ENCODE measurements at regions not wholly inside any gene's neighbourhood (a gene's known extent, or its start where the extent isn't known, plus 50 kb on each side); places are given as distances from the start of the nearest gene placed in this dataset.
"Not testable (repeated sequence)": the region's sequence is repeated elsewhere in the genome, so short reads cannot be mapped to it uniquely, and the experiment has no call there.

- peaks cover 5% of the 10 kb centered on the region; the same call in 1 of the 2 replicates for H3K4me1 ChIP-seq (ENCODE audit: insufficient read depth, low read length)
- no peaks in the 10 kb centered on the region for H3K36me3 ChIP-seq (ENCODE audit: insufficient read depth, low read length)
- no peaks in the 10 kb centered on the region for H3K9me3 ChIP-seq (ENCODE audit: control insufficient read depth, insufficient read depth, low read length)
- H3K9ac ChIP-seq (ENCODE audit: low read depth, low read length): no peak overlapping the region
Measured at GRCh38 chr20:40866056-40866455, 162.6 kb upstream of the TOP1 start.

DNA sequence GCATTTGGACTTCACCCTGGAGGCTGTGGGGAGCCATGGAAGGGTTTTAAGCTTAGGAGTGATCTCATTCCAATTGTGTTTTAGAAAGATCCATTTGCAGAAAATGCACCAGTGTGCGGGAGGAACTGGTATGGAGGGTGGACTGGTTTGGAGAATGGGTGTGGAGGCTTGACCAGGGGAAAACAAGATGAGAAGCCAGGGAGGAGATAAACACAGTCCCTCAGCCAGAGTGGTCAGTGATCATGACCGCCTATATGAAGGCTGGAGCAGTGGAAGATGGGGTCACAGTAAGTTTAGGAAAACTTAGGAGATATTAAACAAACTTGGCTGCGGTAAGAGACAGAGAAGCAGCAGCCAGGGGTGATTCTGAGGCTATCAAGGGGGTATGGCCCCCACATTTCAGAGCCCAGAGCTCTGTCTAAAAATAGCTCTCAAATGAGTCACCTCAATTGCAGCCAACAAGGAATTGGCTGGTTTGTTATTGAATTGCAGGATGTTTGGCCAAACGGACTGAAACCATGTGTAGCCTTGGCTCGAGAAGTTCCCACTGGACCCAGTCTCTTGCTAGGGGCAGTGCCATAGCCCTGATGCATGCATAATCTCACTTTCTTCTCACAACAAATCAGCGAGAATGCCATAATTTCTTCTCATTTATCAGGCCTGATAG is 159.9 kb upstream of the TOP1 start:
- no peaks in the 10 kb centered on the region; the same call in 1 of the 2 replicates for H3K9me3 ChIP-seq (ENCODE audit: control insufficient read depth, insufficient read depth, low read length)
- H3K36me3 ChIP-seq (ENCODE audit: insufficient read depth, low read length): no peaks in the 10 kb centered on the region
- no peak overlapping the region for H3K9ac ChIP-seq (ENCODE audit: low read depth, low read length)
- peaks cover 5% of the 10 kb centered on the region; the same call in 1 of the 2 replicates for H3K4me1 ChIP-seq (ENCODE audit: insufficient read depth, low read length)

DNA sequence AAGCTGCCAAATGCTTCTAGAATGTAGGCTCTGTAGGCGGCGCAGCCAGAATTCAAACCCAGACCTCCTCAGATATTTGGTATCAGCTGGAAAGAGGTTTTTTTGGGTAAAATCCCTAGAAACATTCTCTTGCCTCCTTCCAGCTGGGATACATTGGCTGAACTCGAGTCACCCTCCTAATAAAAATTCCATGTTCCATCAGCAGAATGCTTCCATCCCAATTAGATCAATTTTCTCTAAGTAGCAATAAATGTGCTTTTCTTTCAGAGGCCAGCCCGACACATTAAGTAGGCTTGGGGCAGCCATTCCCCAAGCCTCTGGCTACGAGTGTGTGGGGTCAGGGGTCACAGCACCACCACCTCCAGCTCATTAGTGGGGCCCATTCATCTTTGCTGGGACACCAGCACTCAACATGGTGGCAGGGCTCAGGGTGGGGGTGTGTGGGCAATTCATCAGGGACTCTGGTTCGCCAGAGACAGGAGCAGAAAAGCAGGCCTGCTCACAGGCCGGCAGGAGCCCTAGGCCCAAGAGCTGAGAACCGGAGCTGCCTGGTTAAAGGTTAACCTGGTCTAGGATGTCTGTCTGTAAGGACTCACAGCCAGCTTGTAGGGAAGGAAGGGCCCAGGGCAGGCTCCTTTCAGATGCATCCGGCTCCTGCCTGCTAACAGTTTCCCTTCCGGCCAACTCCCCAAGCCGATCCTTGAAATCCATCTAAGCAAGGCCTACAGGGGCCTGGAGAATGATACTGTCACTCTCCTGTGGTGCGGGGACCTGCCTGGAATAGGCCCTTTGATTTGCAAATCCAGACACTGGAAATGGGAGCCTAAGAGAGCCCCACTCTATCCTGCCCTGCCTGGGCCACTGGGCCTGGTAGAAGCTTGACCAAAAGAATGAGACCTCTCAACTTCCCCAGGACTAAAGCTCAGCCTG is 159.1 kb upstream of the TOP1 start:
- H3K9me3 ChIP-seq (ENCODE audit: control insufficient read depth, insufficient read depth, low read length): no peaks in the 10 kb centered on the region; the same call in 1 of the 2 replicates

DNA sequence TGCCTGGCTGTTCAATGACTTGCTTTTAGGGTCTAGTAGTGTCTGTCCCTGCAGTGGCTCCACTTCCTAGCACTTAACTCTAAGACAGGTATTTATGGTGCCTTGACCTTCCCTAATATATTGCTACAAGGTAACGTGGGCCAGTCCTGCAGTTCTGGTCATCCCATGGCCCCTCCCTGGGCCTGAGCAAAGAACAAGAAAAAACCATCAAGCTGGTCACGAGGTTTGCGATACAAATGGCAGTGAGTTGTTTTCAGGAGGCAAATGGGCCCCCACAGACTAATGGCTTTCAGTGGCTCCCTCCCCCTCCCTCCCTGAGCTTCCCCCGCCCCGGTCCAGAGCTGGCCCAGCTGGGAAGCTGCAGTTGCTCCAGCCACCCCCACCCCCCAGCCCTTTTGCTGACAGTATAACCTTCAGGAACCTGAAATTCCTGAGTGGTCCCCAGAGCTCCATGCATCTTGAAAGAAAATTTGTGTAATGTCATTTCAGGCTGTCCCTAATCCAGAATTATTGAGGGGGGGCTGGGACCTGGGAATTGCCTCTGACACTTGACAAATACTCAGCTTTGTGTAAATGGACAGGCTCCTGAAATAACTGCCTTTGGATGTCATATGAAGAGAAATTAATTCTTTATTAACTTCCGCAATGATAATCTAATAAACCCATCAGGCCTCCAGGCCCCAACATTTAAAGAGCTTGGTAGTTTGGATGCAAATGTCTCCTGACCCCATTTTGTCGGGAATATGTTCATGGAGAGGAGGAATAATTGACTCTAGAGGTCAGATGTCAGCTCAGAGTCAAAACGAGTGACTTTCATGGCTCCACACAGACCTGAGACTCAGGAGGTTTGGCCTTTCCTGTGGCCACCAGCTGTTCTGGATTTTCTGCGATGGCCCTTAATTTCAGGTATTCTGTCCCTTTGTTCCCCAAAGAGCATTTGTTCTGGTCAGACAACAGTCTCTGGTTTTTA is 153.2 kb upstream of the TOP1 start:
- Histone ChIP-seq H3K4me1 (ENCODE audit: insufficient read depth, low read length) (no peaks in the 10 kb centered on the region; the same call in 1 of the 2 replicates), H3K36me3 (ENCODE audit: insufficient read depth, low read length) (no peaks in the 10 kb centered on the region), H3K9me3 (ENCODE audit: control insufficient read depth, insufficient read depth, low read length) (no peaks in the 10 kb centered on the region; the same call in 1 of the 2 replicates), H3K9ac (ENCODE audit: low read depth, low read length) (no peak overlapping the region)

More for the DNA sequence above, 159.1 kb upstream of the TOP1 start:
- H3K9ac ChIP-seq (ENCODE audit: low read depth, low read length): no peak overlapping the region
- no peaks in the 10 kb centered on the region for H3K36me3 ChIP-seq (ENCODE audit: insufficient read depth, low read length)
- H3K4me1 ChIP-seq (ENCODE audit: insufficient read depth, low read length): peaks cover 5% of the 10 kb centered on the region; the same call in 1 of the 2 replicates

- not testable (repeated sequence) for H3K9ac ChIP-seq (ENCODE audit: low read depth, low read length); H3K36me3 ChIP-seq (ENCODE audit: insufficient read depth, low read length); H3K9me3 ChIP-seq (ENCODE audit: control insufficient read depth, insufficient read depth, low read length); H3K4me1 ChIP-seq (ENCODE audit: insufficient read depth, low read length)
Measured at GRCh38 chr20:40878099-40878498, 150.5 kb upstream of the TOP1 start.

DNA sequence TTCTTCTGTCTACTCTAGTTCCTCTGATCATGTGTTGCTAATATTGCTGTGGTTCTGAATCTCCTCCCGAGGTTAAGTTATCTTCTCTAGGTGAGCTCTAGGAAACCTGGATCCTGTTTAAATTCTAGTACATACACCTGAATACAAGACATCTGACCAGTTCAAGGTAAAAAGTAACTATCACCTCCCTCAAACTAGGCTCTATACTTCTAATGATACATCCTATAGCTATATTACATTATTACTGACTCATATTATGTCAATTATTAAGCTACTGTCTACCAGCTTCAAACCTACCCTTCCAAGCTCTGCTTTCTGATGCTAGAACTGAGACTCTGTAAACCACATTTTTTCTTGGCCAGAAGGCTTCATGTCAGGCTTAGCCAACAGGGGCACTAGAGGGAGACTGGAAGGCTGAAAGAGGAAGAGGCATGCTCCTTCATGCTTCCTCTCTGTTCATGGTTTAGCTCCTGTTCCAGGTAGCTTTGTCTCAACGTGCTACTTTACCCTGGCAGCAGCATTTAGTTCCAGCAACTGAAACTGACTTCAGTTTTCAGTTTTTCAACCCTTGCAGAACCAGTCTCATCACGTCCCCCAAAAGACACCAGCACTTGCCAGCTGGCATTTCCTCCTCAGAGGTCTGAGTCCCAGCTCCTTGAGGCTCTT is 148.4 kb upstream of the TOP1 start:
- H3K9me3 ChIP-seq (ENCODE audit: control insufficient read depth, insufficient read depth, low read length): no peaks in the 10 kb centered on the region
- no peaks in the 10 kb centered on the region for H3K36me3 ChIP-seq (ENCODE audit: insufficient read depth, low read length)
- no peaks in the 10 kb centered on the region; the same call in 1 of the 2 replicates for H3K4me1 ChIP-seq (ENCODE audit: insufficient read depth, low read length)
- no peak overlapping the region for H3K9ac ChIP-seq (ENCODE audit: low read depth, low read length)

DNA sequence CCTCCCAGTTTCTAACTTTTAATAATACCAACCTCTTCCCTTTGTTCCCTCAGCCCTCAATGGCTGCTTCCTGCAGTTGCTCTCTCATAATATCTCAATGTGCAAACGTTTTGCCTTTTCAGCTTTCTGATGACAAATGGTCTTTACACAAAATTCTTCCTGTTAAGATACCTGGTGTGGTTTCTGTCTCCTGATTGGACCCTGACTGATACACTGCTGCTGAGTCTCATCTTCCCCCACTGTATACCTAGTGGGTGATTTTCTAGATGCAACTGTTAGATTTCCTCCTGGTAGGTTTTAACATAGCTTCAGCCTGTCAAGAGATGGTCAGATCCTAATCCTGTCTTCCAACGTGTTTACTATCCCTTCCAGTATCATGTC is 147.9 kb upstream of the TOP1 start:
- H3K9me3 ChIP-seq (ENCODE audit: control insufficient read depth, insufficient read depth, low read length): no peaks in the 10 kb centered on the region
- no peak overlapping the region for H3K9ac ChIP-seq (ENCODE audit: low read depth, low read length)
- H3K4me1 ChIP-seq (ENCODE audit: insufficient read depth, low read length): no peaks in the 10 kb centered on the region; the same call in 1 of the 2 replicates
- H3K36me3 ChIP-seq (ENCODE audit: insufficient read depth, low read length): no peaks in the 10 kb centered on the region

GRCh38 chr20:40882152-40882551 is 146.5 kb upstream of the TOP1 start:
- Histone ChIP-seq H3K4me1 (ENCODE audit: insufficient read depth, low read length) (no peaks in the 10 kb centered on the region), H3K9me3 (ENCODE audit: control insufficient read depth, insufficient read depth, low read length) (no peaks in the 10 kb centered on the region), H3K36me3 (ENCODE audit: insufficient read depth, low read length) (no peaks in the 10 kb centered on the region), H3K9ac (ENCODE audit: low read depth, low read length) (no peak overlapping the region)

GRCh38 chr20:40883097-40883496 is 145.5 kb upstream of the TOP1 start:
- H3K36me3 ChIP-seq (ENCODE audit: insufficient read depth, low read length): no peaks in the 10 kb centered on the region
- no peaks in the 10 kb centered on the region for H3K4me1 ChIP-seq (ENCODE audit: insufficient read depth, low read length)
- H3K9me3 ChIP-seq (ENCODE audit: control insufficient read depth, insufficient read depth, low read length): no peaks in the 10 kb centered on the region
- no peak overlapping the region for H3K9ac ChIP-seq (ENCODE audit: low read depth, low read length)

DNA sequence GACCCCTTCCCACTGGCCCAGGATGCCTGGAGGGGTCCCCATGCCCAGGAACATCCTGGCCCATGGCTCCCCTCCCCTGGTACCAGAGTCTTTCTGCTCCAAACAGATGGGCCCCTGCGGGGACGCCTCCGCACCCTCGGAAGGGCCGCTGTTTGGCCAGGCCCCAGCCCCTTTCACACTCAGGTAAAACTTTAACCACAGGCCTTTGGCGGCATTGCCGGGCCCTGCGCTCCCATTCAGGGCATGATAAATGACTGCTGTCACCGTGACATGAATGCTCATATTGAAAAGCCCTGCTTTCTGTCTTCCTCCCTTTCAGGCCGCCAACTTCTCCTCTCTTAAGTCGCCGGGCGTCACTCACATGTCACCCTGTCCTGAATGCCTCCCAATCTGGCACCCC is 141.5 kb upstream of the TOP1 start:
- no peak overlapping the region for H3K9ac ChIP-seq (ENCODE audit: low read depth, low read length)
- no peaks in the 10 kb centered on the region for H3K36me3 ChIP-seq (ENCODE audit: insufficient read depth, low read length)
- no peaks in the 10 kb centered on the region for H3K9me3 ChIP-seq (ENCODE audit: control insufficient read depth, insufficient read depth, low read length)
- no peaks in the 10 kb centered on the region for H3K4me1 ChIP-seq (ENCODE audit: insufficient read depth, low read length)

- H3K9me3 ChIP-seq (ENCODE audit: control insufficient read depth, insufficient read depth, low read length); H3K9ac ChIP-seq (ENCODE audit: low read depth, low read length); H3K36me3 ChIP-seq (ENCODE audit: insufficient read depth, low read length); H3K4me1 ChIP-seq (ENCODE audit: insufficient read depth, low read length): not testable (repeated sequence)
Measured at GRCh38 chr20:40889266-40889665, 139.4 kb upstream of the TOP1 start.

DNA sequence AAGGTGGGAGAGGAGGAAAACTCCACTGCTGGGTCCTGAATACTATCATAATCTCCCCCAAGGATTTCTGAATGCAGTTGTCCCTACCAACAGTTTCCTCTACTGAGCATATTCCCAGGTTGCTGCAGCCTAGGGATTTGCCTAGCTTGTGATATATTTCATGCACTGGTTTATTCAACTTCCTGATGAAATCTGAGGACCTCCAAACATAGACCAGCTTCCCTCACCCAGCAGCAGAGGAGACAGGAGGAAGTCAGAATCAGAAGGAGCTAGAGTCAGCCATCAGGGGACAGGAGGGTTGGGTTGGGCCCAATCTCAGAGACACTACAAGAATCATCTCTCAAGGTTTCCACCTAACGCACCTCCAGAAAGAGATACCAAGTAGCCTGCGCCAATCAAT is 138.4 kb upstream of the TOP1 start:
- no peaks in the 10 kb centered on the region for H3K36me3 ChIP-seq (ENCODE audit: insufficient read depth, low read length)
- no peaks in the 10 kb centered on the region for H3K4me1 ChIP-seq (ENCODE audit: insufficient read depth, low read length)
- H3K9ac ChIP-seq (ENCODE audit: low read depth, low read length): no peak overlapping the region
- no peaks in the 10 kb centered on the region for H3K9me3 ChIP-seq (ENCODE audit: control insufficient read depth, insufficient read depth, low read length)

DNA sequence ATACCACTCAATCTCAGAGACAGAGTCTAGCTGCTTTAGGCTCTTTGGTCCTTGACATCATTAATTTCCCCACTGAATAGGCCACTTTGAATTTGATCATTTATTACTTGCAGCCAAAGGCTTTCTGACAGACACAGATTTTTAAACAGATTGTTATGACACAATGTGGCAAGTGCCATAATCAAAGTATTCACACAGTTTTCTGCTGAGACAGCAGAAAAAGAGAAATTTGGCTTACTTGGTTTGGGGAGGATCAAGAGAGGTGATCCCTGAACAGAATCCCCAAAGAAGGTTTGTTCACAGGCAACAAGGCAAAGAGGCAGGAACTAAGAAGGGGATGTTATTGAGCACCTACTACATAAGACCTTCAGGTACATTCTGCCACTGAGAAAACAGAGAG is 138.0 kb upstream of the TOP1 start:
- no peak overlapping the region for H3K9ac ChIP-seq (ENCODE audit: low read depth, low read length)

DNA sequence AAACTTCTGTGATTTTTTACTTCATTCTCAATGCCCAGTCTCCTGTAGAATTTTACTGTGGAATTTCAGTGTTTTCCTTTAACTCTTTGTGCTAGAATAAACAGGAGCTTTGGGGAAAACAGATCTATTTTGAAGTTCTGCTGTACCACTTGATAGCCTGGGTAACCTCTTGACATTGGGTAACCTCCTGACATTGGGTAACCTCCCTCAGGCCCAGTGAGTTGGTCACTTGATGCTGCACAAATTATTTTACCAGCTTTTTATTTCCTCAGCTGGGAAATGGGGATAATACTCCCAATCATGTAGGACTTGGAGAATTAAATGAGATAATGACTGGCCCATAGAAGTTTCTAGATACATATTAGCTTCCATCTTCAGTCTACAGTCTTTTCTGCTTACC is 137.3 kb upstream of the TOP1 start:
- Histone ChIP-seq H3K4me1 (ENCODE audit: insufficient read depth, low read length) (no peaks in the 10 kb centered on the region), H3K9ac (ENCODE audit: low read depth, low read length) (no peak overlapping the region), H3K9me3 (ENCODE audit: control insufficient read depth, insufficient read depth, low read length) (no peaks in the 10 kb centered on the region), H3K36me3 (ENCODE audit: insufficient read depth, low read length) (no peaks in the 10 kb centered on the region)

More for the DNA sequence above, 138.0 kb upstream of the TOP1 start:
- Histone ChIP-seq H3K36me3 (ENCODE audit: insufficient read depth, low read length) (no peaks in the 10 kb centered on the region), H3K4me1 (ENCODE audit: insufficient read depth, low read length) (no peaks in the 10 kb centered on the region), H3K9me3 (ENCODE audit: control insufficient read depth, insufficient read depth, low read length) (no peaks in the 10 kb centered on the region)

Data from ES-I3 (cell line).